Thyroid gland (tissue), 4 donors: ENCODE measurements at regions not wholly inside any gene's neighbourhood (a gene's known extent, or its start where the extent isn't known, plus 50 kb on each side); places are given as distances from the start of the nearest gene placed in this dataset.

Source experiments
- POLR2A ChIP-seq, 2 donors: fragments of 450-650 bp; IDR thresholded peaks; one replicate each; pipeline ENCODE4 v1.6.1; 2017; ENCODE audit warnings: antibody characterized with exemption in 2 of 2, mild to moderate bottlenecking in 2 of 2, moderate library complexity in 1 of 2
- TF ChIP-seq, protein P1 (sequence below), 6 experiments: fragments of 200-600 bp in 3 of 6; fragments of 450-650 bp in 3 of 6; sonication (generic) in 3 of 6; IDR thresholded peaks; one replicate each; pipeline ENCODE4 v1.5.1; 2016 to 2019; ENCODE audit warnings: antibody characterized with exemption in 6 of 6, mild to moderate bottlenecking in 2 of 6, inconsistent platforms in 1 of 6, moderate library complexity in 1 of 6

DNA sequence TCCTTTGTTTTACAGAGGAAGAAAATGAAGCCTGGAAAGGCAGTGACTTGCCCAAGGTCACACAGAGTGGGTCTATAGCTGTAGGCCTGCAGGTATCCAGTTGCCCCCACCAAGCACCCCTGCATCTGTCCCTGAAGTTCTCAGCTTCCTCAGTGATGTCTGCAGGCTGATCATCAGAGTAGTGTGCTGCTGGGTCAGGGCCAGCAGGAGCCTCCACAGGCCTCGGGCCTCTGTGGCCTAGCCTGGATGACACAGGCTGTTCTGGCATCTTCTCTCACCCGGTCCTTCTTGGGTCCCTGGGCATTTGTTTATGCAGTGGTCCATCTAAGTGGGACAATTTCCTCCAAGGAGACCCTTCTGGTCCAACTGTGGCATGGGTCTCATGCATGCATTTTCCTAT is 74.8 kb upstream of the E2F8 start:
- TF ChIP-seq, protein P1, sequence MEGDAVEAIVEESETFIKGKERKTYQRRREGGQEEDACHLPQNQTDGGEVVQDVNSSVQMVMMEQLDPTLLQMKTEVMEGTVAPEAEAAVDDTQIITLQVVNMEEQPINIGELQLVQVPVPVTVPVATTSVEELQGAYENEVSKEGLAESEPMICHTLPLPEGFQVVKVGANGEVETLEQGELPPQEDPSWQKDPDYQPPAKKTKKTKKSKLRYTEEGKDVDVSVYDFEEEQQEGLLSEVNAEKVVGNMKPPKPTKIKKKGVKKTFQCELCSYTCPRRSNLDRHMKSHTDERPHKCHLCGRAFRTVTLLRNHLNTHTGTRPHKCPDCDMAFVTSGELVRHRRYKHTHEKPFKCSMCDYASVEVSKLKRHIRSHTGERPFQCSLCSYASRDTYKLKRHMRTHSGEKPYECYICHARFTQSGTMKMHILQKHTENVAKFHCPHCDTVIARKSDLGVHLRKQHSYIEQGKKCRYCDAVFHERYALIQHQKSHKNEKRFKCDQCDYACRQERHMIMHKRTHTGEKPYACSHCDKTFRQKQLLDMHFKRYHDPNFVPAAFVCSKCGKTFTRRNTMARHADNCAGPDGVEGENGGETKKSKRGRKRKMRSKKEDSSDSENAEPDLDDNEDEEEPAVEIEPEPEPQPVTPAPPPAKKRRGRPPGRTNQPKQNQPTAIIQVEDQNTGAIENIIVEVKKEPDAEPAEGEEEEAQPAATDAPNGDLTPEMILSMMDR (IDR thresholded peaks at IDR 0.05), result no peak
- TF ChIP-seq POLR2A (IDR thresholded peaks at IDR 0.05), result no peak
